IMR-90 (cell line): ENCODE measurements at regions not wholly inside any gene's neighbourhood (a gene's known extent, or its start where the extent isn't known, plus 50 kb on each side); places are given as distances from the start of the nearest gene placed in this dataset.

Experiments used
- ATAC-seq: fragments of 200-7000 bp; cut with Tn5 transposase; 2 replicates; pipeline ENCODE4 v1.9.1; 2020; ENCODE audit warnings: low read depth, mild to moderate bottlenecking, moderate library complexity
- BruUV-seq: library from RNA; stranded (reverse); fragments of 400-500 nt; replicated peaks from 2 replicates; lab custom pipeline; 2021; lab: Mats Ljungman, UMichigan
- CTCF ChIA-PET: fragments of 300-600 bp; formaldehyde crosslinking; extraction: SDS; loops from one replicate; lab custom pipeline; 2021; ENCODE audit warnings: antibody characterized with exemption; lab: Yijun Ruan, JAX
- POLR2A ChIA-PET: fragments of 300-600 bp; sonication (Branson Sonifier 250); formaldehyde crosslinking; loops from one replicate; lab custom pipeline; 2022; ENCODE audit warnings: antibody characterized with exemption; ENCODE audit not compliant: unreplicated experiment; lab: Charles Lee
- DNase-seq: peaks from one replicate; pipeline ENCODE4 v3.0.0; 2013
- H2AFZ ChIP-seq: replicated peaks from 2 replicates; pipeline ENCODE3; 2013; ENCODE audit warnings: low read length, mild to moderate bottlenecking; ENCODE audit not compliant: poor library complexity
- H2AK5ac ChIP-seq: 2 replicates; pipeline ENCODE4 v1.6.1; 2013; ENCODE audit warnings: low read depth, low read length, inconsistent platforms
- H2AK9ac ChIP-seq: replicated peaks from 2 replicates; pipeline ENCODE3; 2013; ENCODE audit warnings: mild to moderate bottlenecking, low read depth, low read length, moderate library complexity; ENCODE audit not compliant: poor library complexity
- H2BK120ac ChIP-seq: 2 replicates; pipeline ENCODE4 v1.6.1; 2013; ENCODE audit warnings: low read depth, low read length, inconsistent platforms
- H2BK15ac ChIP-seq: 3 replicates; pipeline ENCODE4 v1.6.1; 2013; ENCODE audit warnings: low read depth, low read length, inconsistent platforms
- H2BK20ac ChIP-seq: 2 replicates; pipeline ENCODE4 v1.6.1; 2013; ENCODE audit warnings: low read depth, mild to moderate bottlenecking, inconsistent platforms, low read length, moderate library complexity
- H2BK5ac ChIP-seq: 2 replicates; pipeline ENCODE4 v1.6.1; 2013; ENCODE audit warnings: mild to moderate bottlenecking, low read depth, low read length, inconsistent platforms; ENCODE audit not compliant: poor library complexity, severe bottlenecking
- H3K14ac ChIP-seq: replicated peaks from 2 replicates; pipeline ENCODE4 v1.6.1; 2013; ENCODE audit warnings: low read depth, low read length, inconsistent platforms
- H3K18ac ChIP-seq: 2 replicates; pipeline ENCODE4 v1.6.1; 2013; ENCODE audit warnings: low read depth, low read length, control low read depth
- H3K23ac ChIP-seq: 2 replicates; pipeline ENCODE4 v1.6.1; 2013; ENCODE audit warnings: low read depth, low read length, inconsistent platforms
- H3K27ac ChIP-seq: 2 replicates; pipeline ENCODE4 v1.5.1; 2013; ENCODE audit warnings: mild to moderate bottlenecking, control low read depth, low read length; ENCODE audit not compliant: insufficient read depth
- H3K27me3 ChIP-seq: 2 replicates; pipeline ENCODE4 v1.6.1; 2013; ENCODE audit warnings: low read length; ENCODE audit not compliant: control insufficient read depth, insufficient read depth
- H3K36me3 ChIP-seq: 2 replicates; pipeline ENCODE4 v1.6.1; 2013; ENCODE audit warnings: low read length, mixed read lengths; ENCODE audit not compliant: control insufficient read depth, insufficient read depth
- H3K4ac ChIP-seq: 2 replicates; pipeline ENCODE4 v1.6.1; 2013; ENCODE audit warnings: low read depth, low read length, inconsistent platforms
- H3K4me1 ChIP-seq: 2 replicates; pipeline ENCODE4 v1.6.1; 2013; ENCODE audit warnings: low read length, mixed read lengths; ENCODE audit not compliant: control insufficient read depth, insufficient read depth
- H3K4me2 ChIP-seq: 2 replicates; pipeline ENCODE4 v1.6.1; 2013; ENCODE audit warnings: low read depth, mild to moderate bottlenecking, control low read depth, low read length, moderate library complexity
- H3K4me3 ChIP-seq: 2 replicates; pipeline ENCODE4 v1.5.1; 2013; ENCODE audit warnings: low read depth, mild to moderate bottlenecking, control low read depth, low read length, moderate library complexity; ENCODE audit not compliant: insufficient read depth
- H3K56ac ChIP-seq: 2 replicates; pipeline ENCODE4 v1.6.1; 2013; ENCODE audit warnings: low read length, inconsistent platforms; ENCODE audit not compliant: insufficient read depth; ENCODE audit errors: extremely low read depth
- H3K79me1 ChIP-seq, 2 experiments: 2 replicates each; pipeline ENCODE4 v1.6.1; 2013; ENCODE audit warnings: low read length in 2 of 2, inconsistent platforms in 1 of 2, low read depth in 1 of 2
- H3K9ac ChIP-seq: 2 replicates; pipeline ENCODE4 v1.6.1; 2013; ENCODE audit warnings: low read depth, low read length, control low read depth
- H3K9me1 ChIP-seq: 2 replicates; pipeline ENCODE4 v1.6.1; 2013; ENCODE audit warnings: low read length, inconsistent platforms; ENCODE audit not compliant: insufficient read depth
- H3K9me3 ChIP-seq: 2 replicates; pipeline ENCODE4 v1.6.1; 2013; ENCODE audit warnings: low read length; ENCODE audit not compliant: control insufficient read depth, insufficient read depth
- H4K20me1 ChIP-seq: 2 replicates; pipeline ENCODE4 v1.6.1; 2013; ENCODE audit warnings: low read length, inconsistent platforms; ENCODE audit not compliant: insufficient read depth
- H4K5ac ChIP-seq: 2 replicates; pipeline ENCODE4 v1.6.1; 2013; ENCODE audit warnings: mild to moderate bottlenecking, low read depth, low read length, control low read depth
- H4K8ac ChIP-seq, 2 experiments: 2 replicates each; pipeline ENCODE4 v1.6.1; 2013; ENCODE audit warnings: low read depth in 2 of 2, low read length in 2 of 2, control low read depth in 1 of 2, inconsistent platforms in 1 of 2
- H4K91ac ChIP-seq: 2 replicates; pipeline ENCODE4 v1.6.1; 2013; ENCODE audit warnings: low read depth, low read length, inconsistent platforms; ENCODE audit not compliant: insufficient read depth
- FOS ChIP-seq: fragments of 150-350 bp; IDR thresholded peaks from 2 replicates; pipeline ENCODE4 v1.6.1; 2016; ENCODE audit warnings: low read depth, low read length
- MAZ ChIP-seq: IDR thresholded peaks from 2 replicates; pipeline ENCODE4 v1.6.1; 2012; ENCODE audit warnings: low read depth, mild to moderate bottlenecking, low read length, improper control_type of control experiment, moderate library complexity, borderline replicate concordance
- RAD21 ChIP-seq: IDR thresholded peaks from 2 replicates; pipeline ENCODE4 v1.6.1; 2012; ENCODE audit warnings: low read length, improper control_type of control experiment
- RCOR1 ChIP-seq: IDR thresholded peaks from 2 replicates; pipeline ENCODE4 v1.6.1; 2012; ENCODE audit warnings: mild to moderate bottlenecking, low read length, improper control_type of control experiment; ENCODE audit not compliant: insufficient replicate concordance
- USF2 ChIP-seq: fragments of 150-350 bp; IDR thresholded peaks from 2 replicates; pipeline ENCODE4 v1.6.1; 2017; ENCODE audit warnings: mild to moderate bottlenecking, antibody characterized with exemption, low read length, low read depth
- WGBS, 2 experiments: methylation state at CpG; one replicate each; pipeline versions ENCODE4 v1.1.5 to v1.1.7; 2013; ENCODE audit warnings: missing lambda C conversion rate in 2 of 2; ENCODE audit not compliant: insufficient read length in 1 of 2; ENCODE audit errors: extremely low coverage in 2 of 2; 5-methylcytosine and 5-hydroxymethylcytosine counted together
- dilution Hi-C: fragments of 300-500 bp; cut with HindIII; formaldehyde crosslinking; loops from one replicate; pipeline ENCODE4 v1.14.3; 2018; ENCODE audit warnings: low sequenced_read_pairs; ENCODE audit not compliant: unreplicated experiment
- in situ Hi-C: fragments of 300-500 bp; cut with MboI; formaldehyde crosslinking; loops from 3 replicates; pipeline ENCODE4 v1.14.3; 2019; ENCODE audit warnings: low sequenced_read_pairs, inconsistent platforms, mixed read lengths
- intact Hi-C: fragments of 100-400 bp; cut with micrococcal nuclease; formaldehyde crosslinking; loops from 2 replicates; pipeline ENCODE4 v1.10.0; 2022

GRCh38 chr2:6064757-6065156, 372.6 kb downstream of the SOX11 start:
- dilution Hi-C loops = no loop called here
- no peak for TF ChIP-seq RCOR1
- TF ChIP-seq FOS = no peak
- no peak for TF ChIP-seq RAD21
- no peak for TF ChIP-seq MAZ
- no peak for TF ChIP-seq USF2
- Histone ChIP-seq H3K4me1 (no peaks in the 10 kb centered on the region), H2BK15ac (no peak overlapping the region), H3K23ac (no peak overlapping the region), H4K20me1 (no peaks in the 10 kb centered on the region), H3K9ac (no peak overlapping the region), H3K79me1 (no peaks in the 10 kb centered on the region), H2AK5ac (no peak overlapping the region), H3K36me3 (no peaks in the 10 kb centered on the region), H3K14ac (no peak overlapping the region), H3K9me1 (no peaks in the 10 kb centered on the region), H4K91ac (no peak overlapping the region), H3K18ac (no peak overlapping the region), H2AK9ac (no peak overlapping the region), H4K5ac (no peak overlapping the region), H3K56ac (no peak overlapping the region), H2AFZ (no peak overlapping the region), H2BK5ac (no peak overlapping the region), H3K4me2 (no peak overlapping the region), H2BK20ac (no peak overlapping the region), H3K4ac (no peak overlapping the region), H3K9me3 (no peaks in the 10 kb centered on the region), H3K4me3 (no peak overlapping the region), H3K27ac (no peak overlapping the region), H2BK120ac (no peak overlapping the region), H3K27me3 (no peaks in the 10 kb centered on the region), H4K8ac (no peak overlapping the region)
- in situ Hi-C loops = no loop called here
- whole genome bisulfite sequencing, 2 experiments = no CpG with 5 or more reads among the region's 2 CpGs
- no peak for ATAC-seq
- ChIA-PET CTCF (interaction anchor here (0.7 kb wide), 1 partner anchor 690 kb away, joined by 3 read pairs; no protein-coding TSS in a partner anchor), POLR2A (no interaction called here)
- intact Hi-C loops = no loop called here
- DNase-seq = no peak
- BruUV-seq = no TSS peak
